HFFc6 (cell line): ENCODE measurements at regions not wholly inside any gene's neighbourhood (a gene's known extent, or its start where the extent isn't known, plus 50 kb on each side); places are given as distances from the start of the nearest gene placed in this dataset.
A peak's percentile ranks its signal among the peaks of the same experiment; 100 is the strongest.

Source experiments
- DNase-seq: peaks from one replicate; pipeline ENCODE4 v3.0.0-alpha.2; 2018
- H3K27ac Mint-ChIP-seq: 2 replicates; pipeline ENCODE4 v1.8.0; 2020; ENCODE audit warnings: mild to moderate bottlenecking, mixed read lengths
- H3K27me3 Mint-ChIP-seq: 2 replicates; pipeline ENCODE4 v1.8.0; 2021; ENCODE audit warnings: mild to moderate bottlenecking, moderate library complexity, mixed read lengths; ENCODE audit not compliant: insufficient read depth
- H3K36me3 Mint-ChIP-seq: 2 replicates; pipeline ENCODE4 v1.8.0; 2021; ENCODE audit warnings: low read depth, mixed read lengths
- H3K4me1 Mint-ChIP-seq: 2 replicates; pipeline ENCODE4 v1.8.0; 2020; ENCODE audit warnings: low read depth, mixed read lengths
- H3K4me3 Mint-ChIP-seq: 2 replicates; pipeline ENCODE4 v1.8.0; 2020; ENCODE audit warnings: mild to moderate bottlenecking, moderate library complexity, mixed read lengths
- H3K9me3 Mint-ChIP-seq: 2 replicates; pipeline ENCODE4 v1.8.0; 2020; ENCODE audit warnings: mild to moderate bottlenecking, mixed read lengths
- TF ChIP-seq, protein P1 (sequence below): fragments of 200-600 bp; sonication (generic); IDR thresholded peaks from 2 replicates; pipeline ENCODE4 v1.5.0; 2021; ENCODE audit warnings: antibody characterized with exemption, mild to moderate bottlenecking

DNA sequence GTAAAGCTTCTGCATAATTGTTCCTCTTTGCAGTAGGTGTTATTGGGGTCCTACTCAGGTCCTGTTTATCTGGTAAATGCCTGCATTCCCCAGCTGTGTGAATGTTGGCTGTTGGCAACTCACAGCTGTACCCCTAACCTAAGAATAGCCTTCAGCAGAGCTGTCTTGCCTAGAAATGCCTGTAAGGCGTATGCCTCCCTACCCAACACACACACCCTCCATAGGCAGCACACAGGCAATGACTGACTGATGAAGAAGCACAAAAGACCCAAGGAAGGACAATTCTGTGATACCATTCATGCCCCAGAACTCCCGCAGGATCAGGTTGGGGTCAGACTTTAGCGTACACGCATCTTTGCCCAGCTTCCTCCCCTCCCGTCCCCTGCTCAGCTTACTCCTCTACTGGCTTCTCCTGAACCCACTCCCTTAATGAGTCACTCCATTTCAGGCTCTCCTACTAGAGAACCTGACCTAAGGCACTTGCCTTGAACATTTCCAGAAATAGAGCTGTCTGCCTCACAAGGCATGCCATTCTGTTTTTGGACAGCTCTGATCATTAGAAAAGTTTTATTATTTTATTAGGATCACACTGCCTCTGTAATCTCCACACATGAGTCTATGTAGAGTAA is 99.2 kb upstream of the PIK3CG start:
- H3K4me3 Mint-ChIP-seq = peak overlapping the region; percentile 85; the same call in 1 of the 2 replicates
- peak overlapping the region; percentile 90 for H3K27ac Mint-ChIP-seq
- H3K36me3 Mint-ChIP-seq = peaks cover 8% of the 10 kb centered on the region; the same call in 1 of the 2 replicates
- no peaks in the 10 kb centered on the region for H3K9me3 Mint-ChIP-seq
- peaks cover 58% of the 10 kb centered on the region for H3K4me1 Mint-ChIP-seq
- no peak for DNase-seq
- TF ChIP-seq, protein P1, sequence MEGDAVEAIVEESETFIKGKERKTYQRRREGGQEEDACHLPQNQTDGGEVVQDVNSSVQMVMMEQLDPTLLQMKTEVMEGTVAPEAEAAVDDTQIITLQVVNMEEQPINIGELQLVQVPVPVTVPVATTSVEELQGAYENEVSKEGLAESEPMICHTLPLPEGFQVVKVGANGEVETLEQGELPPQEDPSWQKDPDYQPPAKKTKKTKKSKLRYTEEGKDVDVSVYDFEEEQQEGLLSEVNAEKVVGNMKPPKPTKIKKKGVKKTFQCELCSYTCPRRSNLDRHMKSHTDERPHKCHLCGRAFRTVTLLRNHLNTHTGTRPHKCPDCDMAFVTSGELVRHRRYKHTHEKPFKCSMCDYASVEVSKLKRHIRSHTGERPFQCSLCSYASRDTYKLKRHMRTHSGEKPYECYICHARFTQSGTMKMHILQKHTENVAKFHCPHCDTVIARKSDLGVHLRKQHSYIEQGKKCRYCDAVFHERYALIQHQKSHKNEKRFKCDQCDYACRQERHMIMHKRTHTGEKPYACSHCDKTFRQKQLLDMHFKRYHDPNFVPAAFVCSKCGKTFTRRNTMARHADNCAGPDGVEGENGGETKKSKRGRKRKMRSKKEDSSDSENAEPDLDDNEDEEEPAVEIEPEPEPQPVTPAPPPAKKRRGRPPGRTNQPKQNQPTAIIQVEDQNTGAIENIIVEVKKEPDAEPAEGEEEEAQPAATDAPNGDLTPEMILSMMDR = no peak
- no peaks in the 10 kb centered on the region; the same call in 1 of the 2 replicates for H3K27me3 Mint-ChIP-seq

DNA sequence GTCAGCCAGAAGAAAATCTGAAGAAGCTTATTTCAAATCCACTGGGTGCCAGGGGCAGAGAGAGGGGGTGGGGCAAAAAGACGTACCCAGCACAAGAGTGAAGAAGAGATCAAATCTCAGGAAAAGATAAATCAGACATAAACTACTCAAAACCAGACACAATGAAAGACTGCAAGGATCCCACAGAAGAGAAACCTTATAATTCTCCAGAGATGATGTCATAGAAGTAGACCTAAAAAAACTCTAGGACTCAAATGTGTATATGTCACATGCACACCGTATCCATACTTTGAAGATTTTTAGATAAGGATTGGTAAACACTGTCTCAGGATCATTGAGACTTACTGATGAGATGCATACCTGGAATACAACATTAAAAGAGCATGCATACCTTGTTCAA is 98.5 kb upstream of the PIK3CG start:
- peaks cover 56% of the 10 kb centered on the region for H3K4me1 Mint-ChIP-seq

DNA sequence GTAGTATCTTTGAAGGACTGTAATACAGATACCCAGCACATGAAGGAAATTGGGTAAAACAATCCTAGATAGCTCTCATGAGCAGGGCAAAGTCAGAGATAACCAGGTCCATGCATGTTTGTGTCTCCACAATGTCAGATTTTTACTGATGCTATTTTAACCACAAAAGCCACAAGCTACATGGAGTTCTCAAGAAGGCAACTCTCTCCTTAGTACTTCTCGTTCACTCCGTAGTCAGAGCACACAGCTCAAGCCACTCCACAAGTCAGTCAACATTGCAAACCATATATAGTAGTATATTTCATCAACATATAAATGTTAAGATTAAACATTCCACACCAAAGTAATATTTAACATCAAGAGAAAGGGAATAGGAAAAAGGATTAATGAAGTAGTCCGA is 98.0 kb upstream of the PIK3CG start:
- DNase-seq = peak; percentile 42
- H3K9me3 Mint-ChIP-seq = no peaks in the 10 kb centered on the region

More for the DNA sequence above, 98.5 kb upstream of the PIK3CG start:
- DNase-seq = no peak
- TF ChIP-seq, protein P1 = no peak
- peak overlapping the region; percentile 85 for H3K4me3 Mint-ChIP-seq
- no peaks in the 10 kb centered on the region; the same call in 1 of the 2 replicates for H3K27me3 Mint-ChIP-seq
- H3K27ac Mint-ChIP-seq = peak overlapping the region; percentile 90
- peaks cover 8% of the 10 kb centered on the region; the same call in 1 of the 2 replicates for H3K36me3 Mint-ChIP-seq
- H3K9me3 Mint-ChIP-seq = no peaks in the 10 kb centered on the region

DNA sequence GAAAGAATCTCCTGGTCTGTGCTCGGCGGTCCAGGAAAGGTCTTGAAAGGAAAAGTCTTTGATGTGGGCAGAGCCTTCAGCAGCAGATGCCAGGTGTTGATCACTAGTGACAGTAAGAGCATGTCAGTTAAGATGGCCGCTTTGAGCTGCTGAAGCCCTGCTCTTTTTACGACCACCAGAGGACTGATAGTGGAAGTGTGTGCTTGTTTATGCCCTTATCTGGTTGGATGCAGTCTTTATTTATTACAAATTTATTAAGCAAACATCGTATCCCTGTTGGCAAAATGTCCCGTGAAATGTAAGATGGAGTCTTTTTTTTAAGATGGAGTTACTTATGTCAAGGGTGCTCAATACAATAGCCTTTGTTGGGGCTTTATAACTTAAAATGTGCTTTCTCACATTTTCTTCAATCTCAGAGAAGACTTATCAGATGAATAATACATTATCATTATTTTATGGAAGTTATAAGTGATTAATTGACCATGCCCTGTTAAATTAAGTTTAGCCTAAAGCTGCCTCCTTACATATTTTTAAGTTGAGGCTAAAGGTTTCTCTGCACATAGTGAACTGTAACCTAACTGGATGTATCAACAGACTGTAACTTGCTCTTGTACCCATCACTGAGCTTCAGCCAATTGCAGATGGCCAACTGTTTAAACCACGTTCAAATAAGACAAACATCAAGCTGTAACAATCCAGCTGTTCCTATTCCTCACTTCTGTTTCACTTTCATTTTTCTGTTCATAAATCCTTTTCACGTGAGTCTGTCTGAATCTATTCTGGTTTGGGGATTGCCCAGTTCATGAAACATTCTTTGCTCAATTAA is 97.4 kb upstream of the PIK3CG start:
- Mint-ChIP-seq H3K27ac (peak overlapping the region; percentile 90), H3K4me1 (peaks cover 64% of the 10 kb centered on the region), H3K27me3 (no peaks in the 10 kb centered on the region; the same call in 1 of the 2 replicates), H3K9me3 (no peaks in the 10 kb centered on the region), H3K36me3 (peaks cover 8% of the 10 kb centered on the region; the same call in 1 of the 2 replicates), H3K4me3 (peak overlapping the region; percentile 85)
- TF ChIP-seq, protein P1 = no peak
- peak; percentile 33 for DNase-seq

More for the DNA sequence above, 98.0 kb upstream of the PIK3CG start:
- peaks cover 58% of the 10 kb centered on the region for H3K4me1 Mint-ChIP-seq
- H3K27ac Mint-ChIP-seq = peak overlapping the region; percentile 90
- peaks cover 8% of the 10 kb centered on the region; the same call in 1 of the 2 replicates for H3K36me3 Mint-ChIP-seq
- TF ChIP-seq, protein P1 = no peak
- peak overlapping the region; percentile 85 for H3K4me3 Mint-ChIP-seq
- H3K27me3 Mint-ChIP-seq = no peaks in the 10 kb centered on the region; the same call in 1 of the 2 replicates

DNA sequence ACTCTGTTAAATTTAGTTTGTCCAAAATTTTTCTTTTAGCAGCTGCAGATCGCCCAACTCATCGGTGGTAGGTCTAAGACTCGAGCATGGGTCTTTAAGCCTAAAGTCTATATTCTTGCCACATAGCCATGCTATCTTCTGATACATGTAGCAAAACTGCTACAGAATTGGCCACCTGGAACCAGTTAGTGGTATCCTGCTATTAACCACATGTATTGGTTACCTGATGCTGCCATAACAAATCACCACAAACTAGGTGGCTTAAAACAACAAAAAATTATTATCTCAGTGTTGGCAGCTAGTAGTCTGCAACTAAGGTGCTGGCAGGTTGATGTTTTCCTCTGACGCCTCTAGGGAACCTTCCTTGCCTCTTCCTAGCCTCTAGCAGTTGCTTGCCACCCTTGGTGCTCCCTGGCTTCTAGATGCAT is 96.7 kb upstream of the PIK3CG start:
- H3K27me3 Mint-ChIP-seq = no peaks in the 10 kb centered on the region; the same call in 1 of the 2 replicates
- H3K27ac Mint-ChIP-seq = peak overlapping the region; percentile 90
- peak; percentile 34 for DNase-seq
- H3K9me3 Mint-ChIP-seq = no peaks in the 10 kb centered on the region
- peaks cover 8% of the 10 kb centered on the region; the same call in 1 of the 2 replicates for H3K36me3 Mint-ChIP-seq
- H3K4me3 Mint-ChIP-seq = peak overlapping the region; percentile 85
- TF ChIP-seq, protein P1 = peak; percentile 23; the same call in 1 of the 2 replicates
- H3K4me1 Mint-ChIP-seq = peaks cover 71% of the 10 kb centered on the region
